GM23338 (cell line): ENCODE measurements at regions not wholly inside any gene's neighbourhood (a gene's known extent, or its start where the extent isn't known, plus 50 kb on each side); places are given as distances from the start of the nearest gene placed in this dataset.

Source experiments
- ATAC-seq: fragments of 200-7000 bp; cut with Tn5 transposase; 3 replicates; pipeline ENCODE4 v1.9.1; 2020
- DNase-seq: peaks from one replicate; pipeline ENCODE4 v3.0.0-alpha.2; 2015; ENCODE audit warnings: low spot score
- H2AFZ ChIP-seq: fragments of 200-600 bp; sonication (generic); 2 replicates; pipeline ENCODE4 v1.8.0; 2016; ENCODE audit warnings: antibody characterized with exemption, mild to moderate bottlenecking, moderate library complexity
- H3F3A ChIP-seq: fragments of 200-600 bp; sonication (generic); replicated peaks from 2 replicates; pipeline ENCODE4 v1.8.0; 2017; ENCODE audit warnings: antibody characterized with exemption, mixed run types, low read depth
- H3K27ac ChIP-seq: fragments of 200-600 bp; sonication (generic); 2 replicates; pipeline ENCODE4 v1.6.1; 2016; ENCODE audit warnings: low read depth
- H3K27me3 ChIP-seq: fragments of 200-600 bp; sonication (generic); 2 replicates; pipeline ENCODE4 v1.8.0; 2016; ENCODE audit warnings: mild to moderate bottlenecking, mixed run types, moderate library complexity; ENCODE audit not compliant: insufficient read depth
- H3K36me3 ChIP-seq: fragments of 200-600 bp; sonication (generic); 2 replicates; pipeline ENCODE4 v1.8.0; 2016; ENCODE audit warnings: mild to moderate bottlenecking; ENCODE audit not compliant: insufficient read depth
- H3K4me1 ChIP-seq: fragments of 200-600 bp; sonication (generic); 2 replicates; pipeline ENCODE4 v1.8.0; 2016; ENCODE audit warnings: mild to moderate bottlenecking, moderate library complexity; ENCODE audit not compliant: insufficient read depth
- H3K4me2 ChIP-seq: fragments of 200-600 bp; sonication (generic); 2 replicates; pipeline ENCODE4 v1.7.1; 2017; ENCODE audit warnings: mixed run types
- H3K4me3 ChIP-seq: fragments of 200-600 bp; sonication (generic); 2 replicates; pipeline ENCODE4 v1.6.1; 2016; ENCODE audit warnings: mixed run types
- H3K79me2 ChIP-seq: fragments of 200-600 bp; sonication (generic); replicated peaks from 2 replicates; pipeline ENCODE4 v1.8.0; 2017; ENCODE audit warnings: mild to moderate bottlenecking; ENCODE audit not compliant: insufficient read depth
- H3K9me2 ChIP-seq: fragments of 200-600 bp; sonication (generic); 2 replicates; pipeline ENCODE4 v1.8.0; 2017; ENCODE audit not compliant: insufficient read depth
- H4K20me1 ChIP-seq: fragments of 200-600 bp; sonication (generic); replicated peaks from 2 replicates; pipeline ENCODE4 v1.8.0; 2017; ENCODE audit warnings: mild to moderate bottlenecking; ENCODE audit not compliant: insufficient read depth
- H3K27ac Mint-ChIP-seq: 2 replicates; pipeline ENCODE4 v1.8.0; 2020; ENCODE audit warnings: inconsistent platforms, mild to moderate bottlenecking, moderate library complexity, mixed read lengths
- H3K27me3 Mint-ChIP-seq: 3 replicates; pipeline ENCODE4 v1.8.0; 2022; ENCODE audit warnings: low read depth, mild to moderate bottlenecking, moderate library complexity, mixed read lengths, inconsistent platforms; ENCODE audit not compliant: insufficient read depth, poor library complexity
- H3K36me3 Mint-ChIP-seq: 3 replicates; pipeline ENCODE4 v1.8.0; 2021; ENCODE audit warnings: low read depth, mild to moderate bottlenecking, inconsistent platforms, moderate library complexity, mixed read lengths
- H3K4me1 Mint-ChIP-seq: 3 replicates; pipeline ENCODE4 v1.8.0; 2020; ENCODE audit warnings: mild to moderate bottlenecking, inconsistent platforms, mixed read lengths
- H3K4me3 Mint-ChIP-seq: 3 replicates; pipeline ENCODE4 v1.8.0; 2021; ENCODE audit warnings: moderate library complexity, mild to moderate bottlenecking, inconsistent platforms, mixed read lengths
- H3K9me3 Mint-ChIP-seq: 3 replicates; pipeline ENCODE4 v1.8.0; 2020; ENCODE audit warnings: moderate library complexity, mild to moderate bottlenecking, inconsistent platforms, mixed read lengths
- CREB1 ChIP-seq: fragments of 250-450 bp; sonication (Bioruptor Pico); IDR thresholded peaks from 2 replicates; pipeline ENCODE4 v1.5.0; 2020; ENCODE audit warnings: low read depth, mild to moderate bottlenecking, moderate library complexity
- CTCF ChIP-seq, 2 experiments: fragments of 200-600 bp in 1 of 2; sonication (generic) in 1 of 2; conservative IDR thresholded peaks; 2 replicates each; pipeline versions ENCODE4 v1.5.1 to v1.6.1; 2016 to 2017; ENCODE audit warnings: antibody characterized with exemption in 2 of 2, low read depth in 2 of 2, mild to moderate bottlenecking in 2 of 2, moderate library complexity in 1 of 2
- ETS1 ChIP-seq: IDR thresholded peaks from 2 replicates; pipeline ENCODE4 v1.6.1; 2016; ENCODE audit warnings: antibody characterized with exemption
- EZH2 ChIP-seq: fragments of 200-600 bp; sonication (generic); IDR thresholded peaks from one replicate; pipeline ENCODE4 v1.8.0; 2017; ENCODE audit warnings: antibody characterized with exemption, mild to moderate bottlenecking, low read depth; ENCODE audit not compliant: unreplicated experiment
- EZH2phosphoT487 ChIP-seq: fragments of 200-600 bp; sonication (generic); IDR thresholded peaks from one replicate; pipeline ENCODE4 v1.8.1; 2018; ENCODE audit warnings: antibody characterized with exemption; ENCODE audit not compliant: unreplicated experiment
- JUNB ChIP-seq: IDR thresholded peaks from one replicate; pipeline ENCODE4 v1.6.1; 2016; ENCODE audit warnings: antibody characterized with exemption; ENCODE audit not compliant: unreplicated experiment
- NANOG ChIP-seq: IDR thresholded peaks from 2 replicates; pipeline ENCODE4 v1.6.1; 2016; ENCODE audit warnings: antibody characterized with exemption, borderline replicate concordance
- POLR2AphosphoS5 ChIP-seq: IDR thresholded peaks from 2 replicates; pipeline ENCODE4 v1.6.1; 2016; ENCODE audit warnings: antibody characterized with exemption, low read depth
- REST ChIP-seq: IDR thresholded peaks from one replicate; pipeline ENCODE4 v1.6.1; 2018; ENCODE audit warnings: antibody characterized with exemption; ENCODE audit not compliant: unreplicated experiment
- STAT1 ChIP-seq: IDR thresholded peaks from one replicate; pipeline ENCODE4 v1.6.1; 2016; ENCODE audit warnings: antibody characterized with exemption; ENCODE audit not compliant: unreplicated experiment
- ZNF114 ChIP-seq: fragments of 250-450 bp; sonication (Bioruptor Pico); IDR thresholded peaks from 2 replicates; pipeline ENCODE4 v1.5.0; 2020; ENCODE audit warnings: mild to moderate bottlenecking, moderate library complexity
- ZNF331 ChIP-seq: fragments of 250-450 bp; sonication (Bioruptor Pico); IDR thresholded peaks from 2 replicates; pipeline ENCODE4 v1.5.0; 2020; ENCODE audit warnings: low read depth, mild to moderate bottlenecking, moderate library complexity
- ZNF462 ChIP-seq: fragments of 250-450 bp; sonication (Bioruptor Pico); IDR thresholded peaks from 2 replicates; pipeline ENCODE4 v1.5.0; 2020; ENCODE audit warnings: mild to moderate bottlenecking, moderate library complexity

GRCh38 chr6:90934966-90935365, 348.1 kb upstream of the MAP3K7 start:
- no peak overlapping the region for H2AFZ ChIP-seq
- 0 out of 2 replicates have a peak, but pooled peaks cover 2% of the 10 kb centered on the region for H3K4me1 ChIP-seq
- no peaks in the 10 kb centered on the region for H3F3A ChIP-seq
- H3K27me3 Mint-ChIP-seq, result no peaks in the 10 kb centered on the region
- no peak overlapping the region for H3K4me2 ChIP-seq
- H3K79me2 ChIP-seq, result no peaks in the 10 kb centered on the region
- no peak overlapping the region for H3K27ac ChIP-seq
- H3K4me3 Mint-ChIP-seq, result no peak overlapping the region
- H3K27me3 ChIP-seq, result no peaks in the 10 kb centered on the region
- TF ChIP-seq ZNF331, result no peak
- no peak for TF ChIP-seq EZH2phosphoT487
- no peak for TF ChIP-seq ETS1
- TF ChIP-seq STAT1, result no peak
- TF ChIP-seq REST, result no peak
- TF ChIP-seq CREB1 (CRISPR knock-in tag), result no peak
- no peak for TF ChIP-seq CTCF (conservative IDR thresholded peaks at IDR 0.05; ENCODE audit: low read depth in 2 of 2)
- no peak for TF ChIP-seq JUNB
- TF ChIP-seq POLR2AphosphoS5, result no peak
- TF ChIP-seq EZH2, result no peak
- TF ChIP-seq NANOG, result no peak
- no peak for TF ChIP-seq ZNF462 (CRISPR knock-in tag)
- TF ChIP-seq ZNF114 (CRISPR knock-in tag), result no peak
- ATAC-seq (no peak), DNase-seq (no peak)
- no peaks in the 10 kb centered on the region for H4K20me1 ChIP-seq
- no peak overlapping the region for H3K4me3 ChIP-seq
- H3K9me3 Mint-ChIP-seq, result no peaks in the 10 kb centered on the region
- H3K9me2 ChIP-seq, result no peaks in the 10 kb centered on the region
- H3K36me3 Mint-ChIP-seq, result no peaks in the 10 kb centered on the region
- H3K4me1 Mint-ChIP-seq, result peaks cover 41% of the 10 kb centered on the region
- H3K36me3 ChIP-seq, result no peaks in the 10 kb centered on the region
- H3K27ac Mint-ChIP-seq, result no peak overlapping the region
